ENCODE measurements at regions not wholly inside any gene's neighbourhood (a gene's known extent, or its start where the extent isn't known, plus 50 kb on each side); places are given as distances from the start of the nearest gene placed in this dataset.

- H3K4me1 ChIP-seq (ENCODE audit: insufficient read depth, low read length, poor library complexity, severe bottlenecking) = no peaks in the 10 kb centered on the region
- H3K27ac ChIP-seq (ENCODE audit: low read depth, low read length, poor library complexity, severe bottlenecking) = no peak overlapping the region
- POLR2A ChIA-PET (ENCODE audit: low non-redundant PET) = no interaction called here
- H3K27me3 ChIP-seq (replicated peaks; ENCODE audit: insufficient read depth, low read depth, low read length, poor library complexity) = no peaks in the 10 kb centered on the region
- TF ChIP-seq CTCF (conservative IDR thresholded peaks at IDR 0.05; ENCODE audit: low read depth, low read length) (no peak), EZH2 (IDR thresholded peaks at IDR 0.05; ENCODE audit: borderline replicate concordance, low read depth, low read length, poor library complexity, severe bottlenecking) (no peak)
- no TSS peak for BruUV-seq (replicated peaks)
- CTCF ChIA-PET = no interaction called here
- no peaks in the 10 kb centered on the region for H3K9me3 ChIP-seq (ENCODE audit: low read depth, low read length, poor library complexity, severe bottlenecking)
- no peak for DNase-seq (ENCODE audit: low spot score)
- H3K4me3 ChIP-seq (ENCODE audit: low read depth, low read length, poor library complexity, severe bottlenecking) = no peak overlapping the region
- intact Hi-C loops (cut with micrococcal nuclease; ENCODE audit: unreplicated experiment) = no loop called here
- no peaks in the 10 kb centered on the region for H3K36me3 ChIP-seq (ENCODE audit: insufficient read depth, low read length, poor library complexity, severe bottlenecking)
Measured at GRCh38 chr7:26046150-26046549, 105.8 kb upstream of the NFE2L3 start.

GRCh38 chr7:26046878-26047277 lies 105.1 kb upstream of the NFE2L3 start:
- Histone ChIP-seq H3K9me3 (ENCODE audit: low read depth, low read length, poor library complexity, severe bottlenecking) (no peaks in the 10 kb centered on the region), H3K27me3 (replicated peaks; ENCODE audit: insufficient read depth, low read depth, low read length, poor library complexity) (no peaks in the 10 kb centered on the region), H3K27ac (ENCODE audit: low read depth, low read length, poor library complexity, severe bottlenecking) (no peak overlapping the region), H3K4me1 (ENCODE audit: insufficient read depth, low read length, poor library complexity, severe bottlenecking) (no peaks in the 10 kb centered on the region), H3K36me3 (ENCODE audit: insufficient read depth, low read length, poor library complexity, severe bottlenecking) (no peaks in the 10 kb centered on the region), H3K4me3 (ENCODE audit: low read depth, low read length, poor library complexity, severe bottlenecking) (no peak overlapping the region)
- no peak for DNase-seq (ENCODE audit: low spot score)
- ChIA-PET POLR2A (ENCODE audit: low non-redundant PET) (no interaction called here), CTCF (no interaction called here)
- TF ChIP-seq EZH2 (IDR thresholded peaks at IDR 0.05; ENCODE audit: borderline replicate concordance, low read depth, low read length, poor library complexity, severe bottlenecking) (no peak), CTCF (conservative IDR thresholded peaks at IDR 0.05; ENCODE audit: low read depth, low read length) (no peak)
- intact Hi-C loops (cut with micrococcal nuclease; ENCODE audit: unreplicated experiment) = no loop called here
- no TSS peak for BruUV-seq (replicated peaks)

GRCh38 chr7:26048663-26049062 lies 103.3 kb upstream of the NFE2L3 start:
- CTCF ChIA-PET = no interaction called here
- TF ChIP-seq EZH2 (IDR thresholded peaks at IDR 0.05; ENCODE audit: borderline replicate concordance, low read depth, low read length, poor library complexity, severe bottlenecking) (no peak), CTCF (conservative IDR thresholded peaks at IDR 0.05; ENCODE audit: low read depth, low read length) (no peak)
- intact Hi-C loops (cut with micrococcal nuclease; ENCODE audit: unreplicated experiment) = no loop called here
- Histone ChIP-seq H3K4me1 (ENCODE audit: insufficient read depth, low read length, poor library complexity, severe bottlenecking) (no peaks in the 10 kb centered on the region), H3K4me3 (ENCODE audit: low read depth, low read length, poor library complexity, severe bottlenecking) (no peak overlapping the region), H3K36me3 (ENCODE audit: insufficient read depth, low read length, poor library complexity, severe bottlenecking) (no peaks in the 10 kb centered on the region), H3K9me3 (ENCODE audit: low read depth, low read length, poor library complexity, severe bottlenecking) (peaks cover 4% of the 10 kb centered on the region), H3K27me3 (replicated peaks; ENCODE audit: insufficient read depth, low read depth, low read length, poor library complexity) (no peaks in the 10 kb centered on the region), H3K27ac (ENCODE audit: low read depth, low read length, poor library complexity, severe bottlenecking) (no peak overlapping the region)
- DNase-seq (ENCODE audit: low spot score) = no peak
- POLR2A ChIA-PET (ENCODE audit: low non-redundant PET) = no interaction called here
- no TSS peak for BruUV-seq (replicated peaks)
